ENCODE measurements at regions not wholly inside any gene's neighbourhood (a gene's known extent, or its start where the extent isn't known, plus 50 kb on each side); places are given as distances from the start of the nearest gene placed in this dataset.
"Not testable (repeated sequence)": the region's sequence is repeated elsewhere in the genome, so short reads cannot be mapped to it uniquely, and the experiment has no call there.

DNA sequence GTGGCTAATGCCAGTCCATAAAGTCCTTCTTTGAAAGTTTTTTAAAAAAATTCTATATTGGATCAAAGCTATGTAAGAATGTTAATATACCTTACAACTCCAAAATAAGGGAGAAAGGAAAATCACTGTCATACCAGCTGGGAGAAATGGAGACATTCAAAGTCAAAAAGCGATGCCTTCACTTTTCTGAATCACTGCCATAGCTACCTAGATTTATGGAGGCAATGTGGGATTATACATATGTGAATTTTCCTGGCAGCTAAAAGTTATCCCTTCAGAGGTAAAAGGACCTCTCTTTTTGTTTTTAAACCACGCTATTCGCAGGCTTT lies 59.6 kb upstream of the PDE3B start:
- TF ChIP-seq, protein P1, sequence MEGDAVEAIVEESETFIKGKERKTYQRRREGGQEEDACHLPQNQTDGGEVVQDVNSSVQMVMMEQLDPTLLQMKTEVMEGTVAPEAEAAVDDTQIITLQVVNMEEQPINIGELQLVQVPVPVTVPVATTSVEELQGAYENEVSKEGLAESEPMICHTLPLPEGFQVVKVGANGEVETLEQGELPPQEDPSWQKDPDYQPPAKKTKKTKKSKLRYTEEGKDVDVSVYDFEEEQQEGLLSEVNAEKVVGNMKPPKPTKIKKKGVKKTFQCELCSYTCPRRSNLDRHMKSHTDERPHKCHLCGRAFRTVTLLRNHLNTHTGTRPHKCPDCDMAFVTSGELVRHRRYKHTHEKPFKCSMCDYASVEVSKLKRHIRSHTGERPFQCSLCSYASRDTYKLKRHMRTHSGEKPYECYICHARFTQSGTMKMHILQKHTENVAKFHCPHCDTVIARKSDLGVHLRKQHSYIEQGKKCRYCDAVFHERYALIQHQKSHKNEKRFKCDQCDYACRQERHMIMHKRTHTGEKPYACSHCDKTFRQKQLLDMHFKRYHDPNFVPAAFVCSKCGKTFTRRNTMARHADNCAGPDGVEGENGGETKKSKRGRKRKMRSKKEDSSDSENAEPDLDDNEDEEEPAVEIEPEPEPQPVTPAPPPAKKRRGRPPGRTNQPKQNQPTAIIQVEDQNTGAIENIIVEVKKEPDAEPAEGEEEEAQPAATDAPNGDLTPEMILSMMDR (IDR thresholded peaks at IDR 0.05; ENCODE audit: insufficient read depth, low read length) = no peak
- no peak overlapping the region for H3K4me3 ChIP-seq (ENCODE audit: low read depth, low read length)
- DNase-seq (ENCODE audit: low read depth) = no peak

DNA sequence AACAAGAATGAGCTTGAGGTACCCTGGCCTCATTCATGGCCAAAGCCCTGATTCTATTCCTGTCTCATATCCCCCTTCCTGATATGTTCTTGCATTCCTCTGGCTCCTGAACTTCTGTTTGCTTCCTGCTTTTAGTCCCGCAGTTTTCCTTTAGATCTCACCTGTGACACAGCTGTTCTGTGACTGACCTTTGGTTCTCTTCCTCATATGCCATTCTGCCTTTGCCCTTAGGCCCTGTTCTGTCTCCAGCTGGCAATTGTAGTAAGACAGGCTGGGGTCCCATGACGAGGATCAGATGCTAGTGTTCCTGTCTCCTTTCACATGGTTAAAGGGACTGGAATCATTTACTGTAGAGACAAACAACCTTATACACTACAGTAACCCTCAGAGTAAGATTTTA lies 59.0 kb upstream of the PDE3B start:
- no peak for DNase-seq (ENCODE audit: low read depth)
- no peak overlapping the region for H3K4me3 ChIP-seq (ENCODE audit: low read depth, low read length)
- TF ChIP-seq, protein P1 (IDR thresholded peaks at IDR 0.05; ENCODE audit: insufficient read depth, low read length) = no peak

DNA sequence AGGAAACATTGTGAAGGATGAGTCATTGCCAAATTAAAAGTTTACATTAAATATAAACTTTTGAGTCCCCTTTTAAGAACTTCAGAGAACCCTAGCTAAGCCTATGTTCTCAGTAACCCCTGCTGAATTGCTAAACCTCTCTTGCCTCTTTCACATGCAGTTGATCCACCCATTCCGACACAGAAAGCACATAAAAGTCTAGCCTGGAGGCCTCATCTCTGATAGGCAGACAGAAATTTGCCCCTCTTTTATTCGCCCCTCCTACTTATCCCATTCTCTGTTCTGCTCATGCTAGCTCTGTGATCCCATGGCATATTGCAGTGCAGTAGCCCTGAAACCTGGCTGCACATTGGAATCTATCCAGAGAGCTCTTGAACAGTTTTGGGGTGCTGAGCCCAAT lies 58.2 kb upstream of the PDE3B start:
- no peak overlapping the region for H3K4me3 ChIP-seq (ENCODE audit: low read depth, low read length)
- DNase-seq (ENCODE audit: low read depth) = no peak
- TF ChIP-seq, protein P1 (IDR thresholded peaks at IDR 0.05; ENCODE audit: insufficient read depth, low read length) = no peak

DNA sequence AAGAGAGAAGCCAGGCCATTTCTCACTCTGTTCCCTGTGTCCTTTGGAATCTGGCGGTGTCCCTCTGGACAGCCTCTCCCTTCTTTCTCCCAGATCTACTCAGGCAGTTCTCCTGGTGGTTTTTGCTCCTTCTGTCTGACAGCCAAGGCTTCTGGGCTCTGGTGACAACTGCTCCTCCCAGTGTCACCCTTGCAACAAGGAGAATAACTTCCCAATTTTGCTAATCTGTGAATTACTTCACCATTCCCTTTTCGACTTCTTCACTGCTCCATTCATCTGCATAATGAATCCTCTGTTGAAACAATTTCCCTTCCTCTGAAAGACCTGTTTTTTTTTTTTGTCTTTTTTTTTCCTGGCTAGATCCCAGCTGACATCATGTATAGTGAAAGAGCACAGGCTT lies 56.3 kb upstream of the PDE3B start:
- no peak overlapping the region for H3K4me3 ChIP-seq (ENCODE audit: low read depth, low read length)
- no peak for DNase-seq (ENCODE audit: low read depth)
- TF ChIP-seq, protein P1 (IDR thresholded peaks at IDR 0.05; ENCODE audit: insufficient read depth, low read length) = no peak

DNA sequence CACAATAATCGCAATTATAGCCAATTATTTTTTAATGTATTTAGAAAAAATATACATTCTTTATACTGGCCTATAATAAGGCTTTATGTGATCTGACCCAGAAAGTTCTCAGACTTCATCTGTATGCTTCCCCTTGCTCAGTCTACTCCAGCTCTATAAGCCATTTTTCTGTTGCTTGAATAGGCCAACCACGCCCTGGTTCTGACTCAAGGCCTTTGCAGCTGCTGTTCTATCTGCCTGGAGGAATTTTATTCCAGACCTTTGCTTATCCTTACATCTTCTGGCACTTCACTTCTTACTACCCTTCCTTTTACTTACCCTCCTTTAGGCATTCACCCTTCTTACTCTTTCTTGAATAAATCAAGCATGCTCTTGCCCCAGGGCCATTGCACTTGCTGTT lies 54.9 kb upstream of the PDE3B start:
- TF ChIP-seq, protein P1 (IDR thresholded peaks at IDR 0.05; ENCODE audit: insufficient read depth, low read length) = no peak
- DNase-seq (ENCODE audit: low read depth) = no peak
- no peak overlapping the region for H3K4me3 ChIP-seq (ENCODE audit: low read depth, low read length)

DNA sequence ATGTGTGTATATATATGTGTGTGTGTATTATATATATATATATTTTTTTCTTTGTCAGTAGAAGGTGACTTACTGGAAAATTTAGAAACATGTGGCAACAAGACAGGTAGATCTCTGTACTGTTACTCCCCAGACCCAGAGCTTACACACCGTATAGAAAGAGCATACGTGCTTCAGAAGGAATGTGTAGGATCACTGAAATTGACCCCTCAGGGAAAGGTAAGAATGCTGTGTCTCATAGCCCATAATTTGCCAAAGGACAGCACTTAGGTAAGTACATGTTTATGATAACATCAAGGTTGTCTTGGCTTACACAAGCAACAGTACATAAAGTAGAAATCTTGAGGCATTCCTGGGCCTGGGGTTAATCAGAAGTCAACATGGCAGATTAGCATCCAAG lies 54.2 kb upstream of the PDE3B start:
- TF ChIP-seq, protein P1 (IDR thresholded peaks at IDR 0.05; ENCODE audit: insufficient read depth, low read length) = no peak
- no peak overlapping the region for H3K4me3 ChIP-seq (ENCODE audit: low read depth, low read length)
- DNase-seq (ENCODE audit: low read depth) = no peak

DNA sequence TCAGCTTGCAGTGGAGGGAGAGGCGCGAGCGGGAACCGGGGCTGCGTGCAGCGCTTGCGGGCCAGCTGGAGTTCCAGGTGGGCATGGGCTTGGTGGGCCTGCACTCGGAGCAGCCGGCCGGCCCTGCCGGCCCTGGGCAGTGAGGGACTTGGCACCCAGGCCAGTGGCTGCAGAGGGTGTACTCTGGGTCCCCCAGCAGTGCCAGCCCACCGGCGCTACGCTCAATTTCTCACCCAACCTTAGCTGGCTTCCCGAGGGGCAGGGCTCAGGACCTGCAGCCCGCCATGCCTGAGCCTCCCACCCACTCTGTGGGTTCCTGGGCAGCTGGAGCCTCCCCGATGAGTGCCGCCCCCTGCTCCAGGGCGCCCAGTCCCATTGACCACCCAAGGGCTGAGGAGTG lies 52.6 kb upstream of the PDE3B start:
- DNase-seq (ENCODE audit: low read depth); H3K4me3 ChIP-seq (ENCODE audit: low read depth, low read length): not testable (repeated sequence)

DNA sequence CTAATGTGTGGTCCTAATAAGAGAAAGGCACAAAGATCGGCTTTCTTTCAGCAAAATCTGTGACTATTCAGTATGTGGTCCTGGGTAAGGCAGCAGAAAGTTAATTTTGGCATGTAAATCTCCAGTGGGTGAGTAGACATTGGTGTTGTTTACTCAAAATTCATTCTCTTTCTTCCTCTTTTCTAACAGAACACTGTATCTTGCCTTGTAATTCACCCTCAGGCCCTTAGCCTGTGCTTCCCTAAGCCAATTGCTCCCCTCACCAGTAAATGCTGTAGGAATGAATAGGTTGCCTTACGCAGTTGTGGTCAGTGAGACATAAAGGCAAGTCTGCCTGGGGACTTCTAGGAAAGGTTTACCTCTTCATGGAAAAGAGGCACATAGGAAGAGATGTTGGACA lies 49.9 kb upstream of the PDE3B start:
- no peak overlapping the region for H3K4me3 ChIP-seq (ENCODE audit: low read depth, low read length)
- no peak for DNase-seq (ENCODE audit: low read depth)
- TF ChIP-seq, protein P1 (IDR thresholded peaks at IDR 0.05; ENCODE audit: insufficient read depth, low read length) = no peak
